IMR-90 (cell line): ENCODE measurements at regions not wholly inside any gene's neighbourhood (a gene's known extent, or its start where the extent isn't known, plus 50 kb on each side); places are given as distances from the start of the nearest gene placed in this dataset.
"Not testable (repeated sequence)": the region's sequence is repeated elsewhere in the genome, so short reads cannot be mapped to it uniquely, and the experiment has no call there.

Experiments used
- ATAC-seq: fragments of 200-7000 bp; cut with Tn5 transposase; 2 replicates; pipeline ENCODE4 v1.9.1; 2020; ENCODE audit warnings: low read depth, mild to moderate bottlenecking, moderate library complexity
- BruUV-seq: library from RNA; stranded (reverse); fragments of 400-500 nt; replicated peaks from 2 replicates; lab custom pipeline; 2021; lab: Mats Ljungman, UMichigan
- CTCF ChIA-PET: fragments of 300-600 bp; formaldehyde crosslinking; extraction: SDS; loops from one replicate; lab custom pipeline; 2021; ENCODE audit warnings: antibody characterized with exemption; lab: Yijun Ruan, JAX
- POLR2A ChIA-PET: fragments of 300-600 bp; sonication (Branson Sonifier 250); formaldehyde crosslinking; loops from one replicate; lab custom pipeline; 2022; ENCODE audit warnings: antibody characterized with exemption; ENCODE audit not compliant: unreplicated experiment; lab: Charles Lee
- DNase-seq: peaks from one replicate; pipeline ENCODE4 v3.0.0; 2013
- H2AFZ ChIP-seq: replicated peaks from 2 replicates; pipeline ENCODE3; 2013; ENCODE audit warnings: low read length, mild to moderate bottlenecking; ENCODE audit not compliant: poor library complexity
- H2AK5ac ChIP-seq: 2 replicates; pipeline ENCODE4 v1.6.1; 2013; ENCODE audit warnings: low read depth, low read length, inconsistent platforms
- H2AK9ac ChIP-seq: replicated peaks from 2 replicates; pipeline ENCODE3; 2013; ENCODE audit warnings: mild to moderate bottlenecking, low read depth, low read length, moderate library complexity; ENCODE audit not compliant: poor library complexity
- H2BK120ac ChIP-seq: 2 replicates; pipeline ENCODE4 v1.6.1; 2013; ENCODE audit warnings: low read depth, low read length, inconsistent platforms
- H2BK15ac ChIP-seq: 3 replicates; pipeline ENCODE4 v1.6.1; 2013; ENCODE audit warnings: low read depth, low read length, inconsistent platforms
- H2BK20ac ChIP-seq: 2 replicates; pipeline ENCODE4 v1.6.1; 2013; ENCODE audit warnings: low read depth, mild to moderate bottlenecking, inconsistent platforms, low read length, moderate library complexity
- H2BK5ac ChIP-seq: 2 replicates; pipeline ENCODE4 v1.6.1; 2013; ENCODE audit warnings: mild to moderate bottlenecking, low read depth, low read length, inconsistent platforms; ENCODE audit not compliant: poor library complexity, severe bottlenecking
- H3K14ac ChIP-seq: replicated peaks from 2 replicates; pipeline ENCODE4 v1.6.1; 2013; ENCODE audit warnings: low read depth, low read length, inconsistent platforms
- H3K18ac ChIP-seq: 2 replicates; pipeline ENCODE4 v1.6.1; 2013; ENCODE audit warnings: low read depth, low read length, control low read depth
- H3K23ac ChIP-seq: 2 replicates; pipeline ENCODE4 v1.6.1; 2013; ENCODE audit warnings: low read depth, low read length, inconsistent platforms
- H3K27ac ChIP-seq: 2 replicates; pipeline ENCODE4 v1.5.1; 2013; ENCODE audit warnings: mild to moderate bottlenecking, control low read depth, low read length; ENCODE audit not compliant: insufficient read depth
- H3K27me3 ChIP-seq: 2 replicates; pipeline ENCODE4 v1.6.1; 2013; ENCODE audit warnings: low read length; ENCODE audit not compliant: control insufficient read depth, insufficient read depth
- H3K36me3 ChIP-seq: 2 replicates; pipeline ENCODE4 v1.6.1; 2013; ENCODE audit warnings: low read length, mixed read lengths; ENCODE audit not compliant: control insufficient read depth, insufficient read depth
- H3K4ac ChIP-seq: 2 replicates; pipeline ENCODE4 v1.6.1; 2013; ENCODE audit warnings: low read depth, low read length, inconsistent platforms
- H3K4me1 ChIP-seq: 2 replicates; pipeline ENCODE4 v1.6.1; 2013; ENCODE audit warnings: low read length, mixed read lengths; ENCODE audit not compliant: control insufficient read depth, insufficient read depth
- H3K4me2 ChIP-seq: 2 replicates; pipeline ENCODE4 v1.6.1; 2013; ENCODE audit warnings: low read depth, mild to moderate bottlenecking, control low read depth, low read length, moderate library complexity
- H3K4me3 ChIP-seq: 2 replicates; pipeline ENCODE4 v1.5.1; 2013; ENCODE audit warnings: low read depth, mild to moderate bottlenecking, control low read depth, low read length, moderate library complexity; ENCODE audit not compliant: insufficient read depth
- H3K56ac ChIP-seq: 2 replicates; pipeline ENCODE4 v1.6.1; 2013; ENCODE audit warnings: low read length, inconsistent platforms; ENCODE audit not compliant: insufficient read depth; ENCODE audit errors: extremely low read depth
- H3K79me1 ChIP-seq, 2 experiments: 2 replicates each; pipeline ENCODE4 v1.6.1; 2013; ENCODE audit warnings: low read length in 2 of 2, inconsistent platforms in 1 of 2, low read depth in 1 of 2
- H3K9ac ChIP-seq: 2 replicates; pipeline ENCODE4 v1.6.1; 2013; ENCODE audit warnings: low read depth, low read length, control low read depth
- H3K9me1 ChIP-seq: 2 replicates; pipeline ENCODE4 v1.6.1; 2013; ENCODE audit warnings: low read length, inconsistent platforms; ENCODE audit not compliant: insufficient read depth
- H3K9me3 ChIP-seq: 2 replicates; pipeline ENCODE4 v1.6.1; 2013; ENCODE audit warnings: low read length; ENCODE audit not compliant: control insufficient read depth, insufficient read depth
- H4K20me1 ChIP-seq: 2 replicates; pipeline ENCODE4 v1.6.1; 2013; ENCODE audit warnings: low read length, inconsistent platforms; ENCODE audit not compliant: insufficient read depth
- H4K5ac ChIP-seq: 2 replicates; pipeline ENCODE4 v1.6.1; 2013; ENCODE audit warnings: mild to moderate bottlenecking, low read depth, low read length, control low read depth
- H4K8ac ChIP-seq, 2 experiments: 2 replicates each; pipeline ENCODE4 v1.6.1; 2013; ENCODE audit warnings: low read depth in 2 of 2, low read length in 2 of 2, control low read depth in 1 of 2, inconsistent platforms in 1 of 2
- H4K91ac ChIP-seq: 2 replicates; pipeline ENCODE4 v1.6.1; 2013; ENCODE audit warnings: low read depth, low read length, inconsistent platforms; ENCODE audit not compliant: insufficient read depth
- RAD21 ChIP-seq: IDR thresholded peaks from 2 replicates; pipeline ENCODE4 v1.6.1; 2012; ENCODE audit warnings: low read length, improper control_type of control experiment
- WGBS, 2 experiments: methylation state at CpG; one replicate each; pipeline versions ENCODE4 v1.1.5 to v1.1.7; 2013; ENCODE audit warnings: missing lambda C conversion rate in 2 of 2; ENCODE audit not compliant: insufficient read length in 1 of 2; ENCODE audit errors: extremely low coverage in 2 of 2; 5-methylcytosine and 5-hydroxymethylcytosine counted together
- dilution Hi-C: fragments of 300-500 bp; cut with HindIII; formaldehyde crosslinking; loops from one replicate; pipeline ENCODE4 v1.14.3; 2018; ENCODE audit warnings: low sequenced_read_pairs; ENCODE audit not compliant: unreplicated experiment
- in situ Hi-C: fragments of 300-500 bp; cut with MboI; formaldehyde crosslinking; loops from 3 replicates; pipeline ENCODE4 v1.14.3; 2019; ENCODE audit warnings: low sequenced_read_pairs, inconsistent platforms, mixed read lengths
- intact Hi-C: fragments of 100-400 bp; cut with micrococcal nuclease; formaldehyde crosslinking; loops from 2 replicates; pipeline ENCODE4 v1.10.0; 2022

GRCh38 chr6:167217951-167218759 is 60.4 kb upstream of the GPR31 start:
- H3K4me2 ChIP-seq, H4K8ac ChIP-seq, H3K27ac ChIP-seq, H2BK5ac ChIP-seq, H2BK20ac ChIP-seq, CTCF ChIA-PET, H3K4ac ChIP-seq, H4K5ac ChIP-seq, H3K36me3 ChIP-seq, H2BK15ac ChIP-seq, H2BK120ac ChIP-seq, H2AK9ac ChIP-seq, H3K27me3 ChIP-seq, H3K9me1 ChIP-seq, H2AK5ac ChIP-seq, H3K4me3 ChIP-seq, H3K9me3 ChIP-seq, intact Hi-C loops, H3K9ac ChIP-seq, H3K18ac ChIP-seq, H4K91ac ChIP-seq, dilution Hi-C loops, H2AFZ ChIP-seq, H4K20me1 ChIP-seq, H3K56ac ChIP-seq, H3K14ac ChIP-seq, POLR2A ChIA-PET, H3K4me1 ChIP-seq, H3K23ac ChIP-seq, BruUV-seq, H3K79me1 ChIP-seq: not testable (repeated sequence)
- TF ChIP-seq RAD21, result peak; percentile 12; the same call in 1 of the 2 replicates
- DNase-seq (peak; percentile 5), ATAC-seq (peak; percentile 42; the same call in 1 of the 2 replicates)
- no CpG with 5 or more reads among the region's 15 CpGs for WGBS, 2 experiments
- in situ Hi-C loops, result loop anchor here (10.0 to 25.0 kb wide), 2 partner anchors 147 to 669 kb away; no protein-coding TSS in a partner anchor

DNA sequence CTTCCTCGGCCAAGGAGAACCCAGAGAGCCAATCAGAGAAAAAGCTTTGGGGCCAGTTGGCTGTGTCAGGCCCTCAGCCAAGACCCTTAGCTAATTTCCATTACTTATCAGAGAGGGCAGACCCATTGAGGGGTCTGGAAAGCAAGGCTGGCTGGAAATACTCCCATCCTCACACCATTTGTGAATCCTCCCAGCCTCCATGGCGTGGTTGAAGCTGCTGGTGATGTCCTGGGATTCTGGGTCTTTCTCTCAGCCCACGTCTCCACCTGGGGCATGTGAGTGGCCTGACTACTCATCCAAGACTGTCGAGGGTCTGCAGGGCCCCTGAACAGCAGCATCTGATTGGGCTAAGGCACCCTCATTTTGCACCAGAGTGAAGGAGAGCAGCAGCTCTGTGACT is 61.3 kb upstream of the GPR31 start:
- H3K4ac ChIP-seq, H4K5ac ChIP-seq, H2BK20ac ChIP-seq, H2BK15ac ChIP-seq, DNase-seq, H2AFZ ChIP-seq, H3K9me3 ChIP-seq, H4K91ac ChIP-seq, H3K56ac ChIP-seq, H3K79me1 ChIP-seq, H3K23ac ChIP-seq, H3K4me3 ChIP-seq, H3K4me2 ChIP-seq, H2BK5ac ChIP-seq, POLR2A ChIA-PET, CTCF ChIA-PET, H2AK9ac ChIP-seq, ATAC-seq, H2BK120ac ChIP-seq, H3K27ac ChIP-seq, intact Hi-C loops, H4K20me1 ChIP-seq, H3K4me1 ChIP-seq, H3K27me3 ChIP-seq, H3K14ac ChIP-seq, H3K18ac ChIP-seq, H2AK5ac ChIP-seq, H3K9ac ChIP-seq, H3K36me3 ChIP-seq, H3K9me1 ChIP-seq, BruUV-seq, H4K8ac ChIP-seq, dilution Hi-C loops: not testable (repeated sequence)
- no CpG with 5 or more reads among the region's 4 CpGs for WGBS, 2 experiments
- in situ Hi-C loops, result loop anchor here (10.0 to 25.0 kb wide), 2 partner anchors 146 to 668 kb away; no protein-coding TSS in a partner anchor
